ENCODE measurements at regions not wholly inside any gene's neighbourhood (a gene's known extent, or its start where the extent isn't known, plus 50 kb on each side); places are given as distances from the start of the nearest gene placed in this dataset.

DNA sequence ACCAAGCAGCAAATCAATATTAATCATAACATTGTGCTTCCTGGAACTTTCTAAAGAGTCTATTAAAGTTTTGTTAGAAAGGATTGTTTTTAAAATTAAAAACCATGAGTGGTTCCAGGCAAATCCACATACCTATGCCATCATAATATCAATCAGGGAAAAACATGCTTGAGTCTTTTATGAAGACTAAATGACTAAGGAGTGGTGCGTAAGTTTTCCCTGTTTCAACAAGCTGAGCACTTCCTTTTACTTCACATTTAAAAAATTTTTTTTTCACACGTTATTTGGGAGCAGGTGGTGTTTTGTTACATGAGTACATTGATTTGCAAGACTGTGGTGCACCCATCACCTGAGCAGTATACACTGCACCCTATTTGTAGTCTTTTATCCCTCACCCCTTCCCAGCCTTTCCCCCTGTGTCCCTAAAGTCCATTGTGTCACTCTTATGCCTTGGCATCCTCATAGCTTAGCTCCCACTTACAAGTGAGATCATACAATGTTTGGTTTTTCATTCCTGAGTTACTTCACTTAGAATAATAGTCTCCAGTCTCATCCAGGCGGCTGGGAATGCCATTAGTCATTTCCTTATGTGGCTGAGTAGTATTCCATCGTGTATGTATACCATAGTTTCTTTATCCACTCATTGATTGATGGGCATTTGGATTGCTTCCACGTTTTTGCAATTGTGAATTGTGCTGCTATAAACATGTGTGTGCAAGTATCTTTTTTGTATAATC lies 1190.3 kb upstream of the RAG2 start:
- TF ChIP-seq CTCF (IDR thresholded peaks at IDR 0.05): no peak
- TF ChIP-seq POLR2A (IDR thresholded peaks at IDR 0.05): no peak

All from stomach (tissue), 4 donors.